PC-9 (cell line): ENCODE measurements at regions not wholly inside any gene's neighbourhood (a gene's known extent, or its start where the extent isn't known, plus 50 kb on each side); places are given as distances from the start of the nearest gene placed in this dataset.

Source experiments
- CTCF ChIP-seq: fragments of 200-600 bp; sonication (generic); conservative IDR thresholded peaks from 2 replicates; pipeline ENCODE4 v1.6.1; 2017; ENCODE audit warnings: mixed run types, antibody characterized with exemption, mild to moderate bottlenecking, moderate library complexity
- EZH2 ChIP-seq: fragments of 200-600 bp; sonication (generic); IDR thresholded peaks from 2 replicates; pipeline ENCODE4 v1.8.0; 2017; ENCODE audit warnings: antibody characterized with exemption, low read depth

- TF ChIP-seq CTCF (no peak), EZH2 (no peak)
Observed at GRCh38 chr20:12255461-12255970, 337.8 kb downstream of the BTBD3 start.
